IMR-90 (cell line): ENCODE measurements at regions not wholly inside any gene's neighbourhood (a gene's known extent, or its start where the extent isn't known, plus 50 kb on each side); places are given as distances from the start of the nearest gene placed in this dataset.

Experiments
- ATAC-seq: fragments of 200-7000 bp; cut with Tn5 transposase; 2 replicates; pipeline ENCODE4 v1.9.1; 2020; ENCODE audit warnings: low read depth, mild to moderate bottlenecking, moderate library complexity
- BruUV-seq: library from RNA; stranded (reverse); fragments of 400-500 nt; replicated peaks from 2 replicates; lab custom pipeline; 2021; lab: Mats Ljungman, UMichigan
- CTCF ChIA-PET: fragments of 300-600 bp; formaldehyde crosslinking; extraction: SDS; loops from one replicate; lab custom pipeline; 2021; ENCODE audit warnings: antibody characterized with exemption; lab: Yijun Ruan, JAX
- POLR2A ChIA-PET: fragments of 300-600 bp; sonication (Branson Sonifier 250); formaldehyde crosslinking; loops from one replicate; lab custom pipeline; 2022; ENCODE audit warnings: antibody characterized with exemption; ENCODE audit not compliant: unreplicated experiment; lab: Charles Lee
- DNase-seq: peaks from one replicate; pipeline ENCODE4 v3.0.0; 2013
- H2AFZ ChIP-seq: replicated peaks from 2 replicates; pipeline ENCODE3; 2013; ENCODE audit warnings: low read length, mild to moderate bottlenecking; ENCODE audit not compliant: poor library complexity
- H2AK5ac ChIP-seq: 2 replicates; pipeline ENCODE4 v1.6.1; 2013; ENCODE audit warnings: low read depth, low read length, inconsistent platforms
- H2AK9ac ChIP-seq: replicated peaks from 2 replicates; pipeline ENCODE3; 2013; ENCODE audit warnings: mild to moderate bottlenecking, low read depth, low read length, moderate library complexity; ENCODE audit not compliant: poor library complexity
- H2BK120ac ChIP-seq: 2 replicates; pipeline ENCODE4 v1.6.1; 2013; ENCODE audit warnings: low read depth, low read length, inconsistent platforms
- H2BK15ac ChIP-seq: 3 replicates; pipeline ENCODE4 v1.6.1; 2013; ENCODE audit warnings: low read depth, low read length, inconsistent platforms
- H2BK20ac ChIP-seq: 2 replicates; pipeline ENCODE4 v1.6.1; 2013; ENCODE audit warnings: low read depth, mild to moderate bottlenecking, inconsistent platforms, low read length, moderate library complexity
- H2BK5ac ChIP-seq: 2 replicates; pipeline ENCODE4 v1.6.1; 2013; ENCODE audit warnings: mild to moderate bottlenecking, low read depth, low read length, inconsistent platforms; ENCODE audit not compliant: poor library complexity, severe bottlenecking
- H3K14ac ChIP-seq: replicated peaks from 2 replicates; pipeline ENCODE4 v1.6.1; 2013; ENCODE audit warnings: low read depth, low read length, inconsistent platforms
- H3K18ac ChIP-seq: 2 replicates; pipeline ENCODE4 v1.6.1; 2013; ENCODE audit warnings: low read depth, low read length, control low read depth
- H3K23ac ChIP-seq: 2 replicates; pipeline ENCODE4 v1.6.1; 2013; ENCODE audit warnings: low read depth, low read length, inconsistent platforms
- H3K27ac ChIP-seq: 2 replicates; pipeline ENCODE4 v1.5.1; 2013; ENCODE audit warnings: mild to moderate bottlenecking, control low read depth, low read length; ENCODE audit not compliant: insufficient read depth
- H3K27me3 ChIP-seq: 2 replicates; pipeline ENCODE4 v1.6.1; 2013; ENCODE audit warnings: low read length; ENCODE audit not compliant: control insufficient read depth, insufficient read depth
- H3K36me3 ChIP-seq: 2 replicates; pipeline ENCODE4 v1.6.1; 2013; ENCODE audit warnings: low read length, mixed read lengths; ENCODE audit not compliant: control insufficient read depth, insufficient read depth
- H3K4ac ChIP-seq: 2 replicates; pipeline ENCODE4 v1.6.1; 2013; ENCODE audit warnings: low read depth, low read length, inconsistent platforms
- H3K4me1 ChIP-seq: 2 replicates; pipeline ENCODE4 v1.6.1; 2013; ENCODE audit warnings: low read length, mixed read lengths; ENCODE audit not compliant: control insufficient read depth, insufficient read depth
- H3K4me2 ChIP-seq: 2 replicates; pipeline ENCODE4 v1.6.1; 2013; ENCODE audit warnings: low read depth, mild to moderate bottlenecking, control low read depth, low read length, moderate library complexity
- H3K4me3 ChIP-seq: 2 replicates; pipeline ENCODE4 v1.5.1; 2013; ENCODE audit warnings: low read depth, mild to moderate bottlenecking, control low read depth, low read length, moderate library complexity; ENCODE audit not compliant: insufficient read depth
- H3K56ac ChIP-seq: 2 replicates; pipeline ENCODE4 v1.6.1; 2013; ENCODE audit warnings: low read length, inconsistent platforms; ENCODE audit not compliant: insufficient read depth; ENCODE audit errors: extremely low read depth
- H3K79me1 ChIP-seq, 2 experiments: 2 replicates each; pipeline ENCODE4 v1.6.1; 2013; ENCODE audit warnings: low read length in 2 of 2, inconsistent platforms in 1 of 2, low read depth in 1 of 2
- H3K9ac ChIP-seq: 2 replicates; pipeline ENCODE4 v1.6.1; 2013; ENCODE audit warnings: low read depth, low read length, control low read depth
- H3K9me1 ChIP-seq: 2 replicates; pipeline ENCODE4 v1.6.1; 2013; ENCODE audit warnings: low read length, inconsistent platforms; ENCODE audit not compliant: insufficient read depth
- H3K9me3 ChIP-seq: 2 replicates; pipeline ENCODE4 v1.6.1; 2013; ENCODE audit warnings: low read length; ENCODE audit not compliant: control insufficient read depth, insufficient read depth
- H4K20me1 ChIP-seq: 2 replicates; pipeline ENCODE4 v1.6.1; 2013; ENCODE audit warnings: low read length, inconsistent platforms; ENCODE audit not compliant: insufficient read depth
- H4K5ac ChIP-seq: 2 replicates; pipeline ENCODE4 v1.6.1; 2013; ENCODE audit warnings: mild to moderate bottlenecking, low read depth, low read length, control low read depth
- H4K8ac ChIP-seq, 2 experiments: 2 replicates each; pipeline ENCODE4 v1.6.1; 2013; ENCODE audit warnings: low read depth in 2 of 2, low read length in 2 of 2, control low read depth in 1 of 2, inconsistent platforms in 1 of 2
- H4K91ac ChIP-seq: 2 replicates; pipeline ENCODE4 v1.6.1; 2013; ENCODE audit warnings: low read depth, low read length, inconsistent platforms; ENCODE audit not compliant: insufficient read depth
- MAFK ChIP-seq: IDR thresholded peaks from 2 replicates; pipeline ENCODE4 v1.6.1; 2012; ENCODE audit warnings: low read depth, low read length, improper control_type of control experiment
- WGBS, 2 experiments: methylation state at CpG; one replicate each; pipeline versions ENCODE4 v1.1.5 to v1.1.7; 2013; ENCODE audit warnings: missing lambda C conversion rate in 2 of 2; ENCODE audit not compliant: insufficient read length in 1 of 2; ENCODE audit errors: extremely low coverage in 2 of 2; 5-methylcytosine and 5-hydroxymethylcytosine counted together
- dilution Hi-C: fragments of 300-500 bp; cut with HindIII; formaldehyde crosslinking; loops from one replicate; pipeline ENCODE4 v1.14.3; 2018; ENCODE audit warnings: low sequenced_read_pairs; ENCODE audit not compliant: unreplicated experiment
- in situ Hi-C: fragments of 300-500 bp; cut with MboI; formaldehyde crosslinking; loops from 3 replicates; pipeline ENCODE4 v1.14.3; 2019; ENCODE audit warnings: low sequenced_read_pairs, inconsistent platforms, mixed read lengths
- intact Hi-C: fragments of 100-400 bp; cut with micrococcal nuclease; formaldehyde crosslinking; loops from 2 replicates; pipeline ENCODE4 v1.10.0; 2022
- TF ChIP-seq, protein P1 (sequence below): fragments of 150-350 bp; IDR thresholded peaks from 2 replicates; pipeline ENCODE4 v1.6.1; 2016; ENCODE audit warnings: low read depth, mild to moderate bottlenecking, low read length, moderate library complexity, borderline replicate concordance

- ChIA-PET CTCF (no interaction called here), POLR2A (no interaction called here)
- H3K27ac ChIP-seq = no peak overlapping the region
- H4K8ac ChIP-seq = no peak overlapping the region
- H3K14ac ChIP-seq = no peak overlapping the region
- H2AK5ac ChIP-seq = no peak overlapping the region
- H3K9me3 ChIP-seq = no peaks in the 10 kb centered on the region
- DNase-seq (no peak), ATAC-seq (no peak)
- no peaks in the 10 kb centered on the region for H3K36me3 ChIP-seq
- no peaks in the 10 kb centered on the region for H4K20me1 ChIP-seq
- H3K4me1 ChIP-seq = no peaks in the 10 kb centered on the region
- H3K4me3 ChIP-seq = no peak overlapping the region
- no peak overlapping the region for H2AK9ac ChIP-seq
- H2BK5ac ChIP-seq = no peak overlapping the region
- no peaks in the 10 kb centered on the region for H3K9me1 ChIP-seq
- peak; percentile 72 for TF ChIP-seq MAFK
- TF ChIP-seq, protein P1, sequence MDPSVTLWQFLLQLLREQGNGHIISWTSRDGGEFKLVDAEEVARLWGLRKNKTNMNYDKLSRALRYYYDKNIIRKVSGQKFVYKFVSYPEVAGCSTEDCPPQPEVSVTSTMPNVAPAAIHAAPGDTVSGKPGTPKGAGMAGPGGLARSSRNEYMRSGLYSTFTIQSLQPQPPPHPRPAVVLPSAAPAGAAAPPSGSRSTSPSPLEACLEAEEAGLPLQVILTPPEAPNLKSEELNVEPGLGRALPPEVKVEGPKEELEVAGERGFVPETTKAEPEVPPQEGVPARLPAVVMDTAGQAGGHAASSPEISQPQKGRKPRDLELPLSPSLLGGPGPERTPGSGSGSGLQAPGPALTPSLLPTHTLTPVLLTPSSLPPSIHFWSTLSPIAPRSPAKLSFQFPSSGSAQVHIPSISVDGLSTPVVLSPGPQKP = no peak
- H3K56ac ChIP-seq = no peak overlapping the region
- H2BK15ac ChIP-seq = no peak overlapping the region
- WGBS, 2 experiments = no CpG with 5 or more reads among the region's 1 CpG
- H2BK120ac ChIP-seq = no peak overlapping the region
- in situ Hi-C loops (no loop called here), dilution Hi-C loops (no loop called here), intact Hi-C loops (no loop called here)
- no peaks in the 10 kb centered on the region for H3K27me3 ChIP-seq
- BruUV-seq = no TSS peak
- no peak overlapping the region for H2AFZ ChIP-seq
- no peak overlapping the region for H3K18ac ChIP-seq
- no peaks in the 10 kb centered on the region for H3K79me1 ChIP-seq
- H3K4me2 ChIP-seq = no peak overlapping the region
- no peak overlapping the region for H3K23ac ChIP-seq
- H2BK20ac ChIP-seq = no peak overlapping the region
- H3K4ac ChIP-seq = no peak overlapping the region
- no peak overlapping the region for H3K9ac ChIP-seq
- H4K5ac ChIP-seq = no peak overlapping the region
- no peak overlapping the region for H4K91ac ChIP-seq
Measured at GRCh38 chr13:106688940-106689339, 121.0 kb upstream of the ARGLU1 start.
